H1 (cell line): ENCODE measurements at regions not wholly inside any gene's neighbourhood (a gene's known extent, or its start where the extent isn't known, plus 50 kb on each side); places are given as distances from the start of the nearest gene placed in this dataset.

Source experiments
- CTCF ChIP-seq, 3 experiments: IDR thresholded peaks; 1 replicate in 2 of 3; 2 replicates in 1 of 3; pipeline versions ENCODE4 v1.5.1 to v1.6.1; 2011; ENCODE audit warnings: low read length in 3 of 3, mild to moderate bottlenecking in 3 of 3, inconsistent platforms in 2 of 3, low read depth in 1 of 3, moderate library complexity in 1 of 3; ENCODE audit not compliant: insufficient read depth in 1 of 3; ENCODE audit errors: control extremely low read depth in 1 of 3
- SUZ12 ChIP-seq: fragments of 200-600 bp; sonication (generic); IDR thresholded peaks from 2 replicates; pipeline ENCODE4 v1.6.1; 2012; ENCODE audit warnings: mild to moderate bottlenecking, inconsistent platforms, low read length, moderate library complexity, mixed read lengths

- TF ChIP-seq CTCF (IDR thresholded peaks at IDR 0.05; ENCODE audit: control extremely low read depth in 1 of 3, insufficient read depth in 1 of 3, low read depth in 1 of 3, low read length in 3 of 3) (no peak), SUZ12 (no peak)
These were observed 92.4 kb downstream of the PHLDA1 start (continued) for GRCh38 chr12:75939016-75939642.
